Thyroid gland (tissue), 4 donors: ENCODE measurements at regions not wholly inside any gene's neighbourhood (a gene's known extent, or its start where the extent isn't known, plus 50 kb on each side); places are given as distances from the start of the nearest gene placed in this dataset.

Experiments
- CTCF ChIP-seq, 6 experiments: fragments of 200-600 bp in 3 of 6; fragments of 450-650 bp in 3 of 6; sonication (generic) in 3 of 6; IDR thresholded peaks; one replicate each; pipeline ENCODE4 v1.5.1; 2016 to 2019; ENCODE audit warnings: antibody characterized with exemption in 6 of 6, mild to moderate bottlenecking in 2 of 6, inconsistent platforms in 1 of 6, moderate library complexity in 1 of 6
- POLR2A ChIP-seq, 2 donors: fragments of 450-650 bp; IDR thresholded peaks; one replicate each; pipeline ENCODE4 v1.6.1; 2017; ENCODE audit warnings: antibody characterized with exemption in 2 of 2, mild to moderate bottlenecking in 2 of 2, moderate library complexity in 1 of 2

GRCh38 chr18:67217551-67218166, 298.9 kb downstream of the DSEL start:
- peak; percentile 45 to 75 (median 70) for TF ChIP-seq CTCF (IDR thresholded peaks at IDR 0.05)
- no peak for TF ChIP-seq POLR2A (IDR thresholded peaks at IDR 0.05)
